ENCODE measurements at regions not wholly inside any gene's neighbourhood (a gene's known extent, or its start where the extent isn't known, plus 50 kb on each side); places are given as distances from the start of the nearest gene placed in this dataset.

DNA sequence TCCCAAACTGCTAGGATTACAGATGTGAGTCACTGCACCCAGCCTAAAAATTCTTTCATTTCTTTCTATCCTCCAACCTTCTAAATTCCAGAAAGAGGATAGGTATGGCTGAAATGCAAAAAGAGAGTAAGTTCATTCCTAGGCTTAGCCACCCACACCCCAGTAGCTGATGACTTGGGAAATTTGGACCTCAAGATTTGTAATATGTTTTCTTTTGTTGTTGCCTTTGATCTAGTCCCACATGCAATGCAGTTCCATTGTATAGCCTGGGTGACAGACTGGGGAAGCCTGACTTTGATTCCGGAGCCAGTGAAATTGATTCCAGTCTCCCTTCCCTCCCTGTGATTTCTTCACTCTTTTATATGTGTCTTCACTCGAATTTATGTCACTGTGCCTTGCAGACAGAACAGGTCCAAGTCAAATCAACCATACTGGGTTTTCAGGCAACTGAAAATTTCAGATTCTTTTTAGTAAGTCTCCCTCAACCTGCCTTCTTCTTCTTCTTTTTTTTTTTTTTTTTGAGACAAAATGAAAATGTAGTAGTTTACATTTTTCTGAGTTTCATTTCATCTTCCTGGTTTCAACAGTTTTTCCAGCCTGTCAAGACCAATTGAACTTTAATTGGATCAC is 176.2 kb upstream of the RBPJ start:
- ChIA-PET CTCF (interaction anchor here (1.4 to 1.6 kb wide), 2 partner anchors 9 to 115 kb away, joined by 3 to 4 read pairs; no protein-coding TSS in a partner anchor), POLR2A (no interaction called here)
- TF ChIP-seq, protein P1, sequence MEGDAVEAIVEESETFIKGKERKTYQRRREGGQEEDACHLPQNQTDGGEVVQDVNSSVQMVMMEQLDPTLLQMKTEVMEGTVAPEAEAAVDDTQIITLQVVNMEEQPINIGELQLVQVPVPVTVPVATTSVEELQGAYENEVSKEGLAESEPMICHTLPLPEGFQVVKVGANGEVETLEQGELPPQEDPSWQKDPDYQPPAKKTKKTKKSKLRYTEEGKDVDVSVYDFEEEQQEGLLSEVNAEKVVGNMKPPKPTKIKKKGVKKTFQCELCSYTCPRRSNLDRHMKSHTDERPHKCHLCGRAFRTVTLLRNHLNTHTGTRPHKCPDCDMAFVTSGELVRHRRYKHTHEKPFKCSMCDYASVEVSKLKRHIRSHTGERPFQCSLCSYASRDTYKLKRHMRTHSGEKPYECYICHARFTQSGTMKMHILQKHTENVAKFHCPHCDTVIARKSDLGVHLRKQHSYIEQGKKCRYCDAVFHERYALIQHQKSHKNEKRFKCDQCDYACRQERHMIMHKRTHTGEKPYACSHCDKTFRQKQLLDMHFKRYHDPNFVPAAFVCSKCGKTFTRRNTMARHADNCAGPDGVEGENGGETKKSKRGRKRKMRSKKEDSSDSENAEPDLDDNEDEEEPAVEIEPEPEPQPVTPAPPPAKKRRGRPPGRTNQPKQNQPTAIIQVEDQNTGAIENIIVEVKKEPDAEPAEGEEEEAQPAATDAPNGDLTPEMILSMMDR (IDR thresholded peaks at IDR 0.05; ENCODE audit: insufficient read depth, low read depth, low read length) = no peak
- no peaks in the 10 kb centered on the region for H3K27me3 ChIP-seq (ENCODE audit: control insufficient read depth, insufficient read depth, low read length)
- DNase-seq (ENCODE audit: low read depth) = no peak
- no peak overlapping the region for H3K4me3 ChIP-seq (ENCODE audit: low read depth, low read length)
- H3K36me3 ChIP-seq (ENCODE audit: control insufficient read depth, insufficient read depth, low read length) = no peaks in the 10 kb centered on the region

GRCh38 chr4:26145212-26145611 is 175.6 kb upstream of the RBPJ start:
- no peak for DNase-seq (ENCODE audit: low read depth)
- CTCF ChIA-PET = interaction anchor here (1.6 kb wide), 1 partner anchor 9 kb away, joined by 3 read pairs; no protein-coding TSS in a partner anchor
- no peaks in the 10 kb centered on the region for H3K36me3 ChIP-seq (ENCODE audit: control insufficient read depth, insufficient read depth, low read length)
- TF ChIP-seq, protein P1 (IDR thresholded peaks at IDR 0.05; ENCODE audit: insufficient read depth, low read depth, low read length) = no peak
- POLR2A ChIA-PET = no interaction called here
- H3K4me3 ChIP-seq (ENCODE audit: low read depth, low read length) = no peak overlapping the region
- H3K27me3 ChIP-seq (ENCODE audit: control insufficient read depth, insufficient read depth, low read length) = no peaks in the 10 kb centered on the region

- CTCF ChIA-PET = no interaction called here
- no peaks in the 10 kb centered on the region for H3K27me3 ChIP-seq (ENCODE audit: control insufficient read depth, insufficient read depth, low read length)
- H3K4me3 ChIP-seq (ENCODE audit: low read depth, low read length) = no peak overlapping the region
- no peak for DNase-seq (ENCODE audit: low read depth)
- no peaks in the 10 kb centered on the region for H3K36me3 ChIP-seq (ENCODE audit: control insufficient read depth, insufficient read depth, low read length)
- POLR2A ChIA-PET = no interaction called here
- TF ChIP-seq, protein P1 (IDR thresholded peaks at IDR 0.05; ENCODE audit: insufficient read depth, low read depth, low read length) = no peak
Measured at GRCh38 chr4:26148927-26149326, 171.9 kb upstream of the RBPJ start.

- DNase-seq (ENCODE audit: low read depth) = no peak
- CTCF ChIA-PET = interaction anchor here (1.3 kb wide), 1 partner anchor 68 kb away, joined by 3 read pairs; no protein-coding TSS in a partner anchor
- POLR2A ChIA-PET = no interaction called here
- Histone ChIP-seq H3K27me3 (ENCODE audit: control insufficient read depth, insufficient read depth, low read length) (no peaks in the 10 kb centered on the region), H3K36me3 (ENCODE audit: control insufficient read depth, insufficient read depth, low read length) (no peaks in the 10 kb centered on the region), H3K4me3 (ENCODE audit: low read depth, low read length) (no peak overlapping the region)
- TF ChIP-seq, protein P1 (IDR thresholded peaks at IDR 0.05; ENCODE audit: insufficient read depth, low read depth, low read length) = no peak
Measured at GRCh38 chr4:26150948-26151347, 169.9 kb upstream of the RBPJ start.

- CTCF ChIA-PET = no interaction called here
Measured at GRCh38 chr4:26151615-26152014, 169.2 kb upstream of the RBPJ start.

More at GRCh38 chr4:26151615-26152014, 169.2 kb upstream of the RBPJ start:
- no peak overlapping the region for H3K4me3 ChIP-seq (ENCODE audit: low read depth, low read length)
- POLR2A ChIA-PET = interaction anchor here (0.6 kb wide), 1 partner anchor 11 kb away, joined by 3 read pairs; no protein-coding TSS in a partner anchor
- H3K27me3 ChIP-seq (ENCODE audit: control insufficient read depth, insufficient read depth, low read length) = no peaks in the 10 kb centered on the region
- no peak for DNase-seq (ENCODE audit: low read depth)
- TF ChIP-seq, protein P1 (IDR thresholded peaks at IDR 0.05; ENCODE audit: insufficient read depth, low read depth, low read length) = no peak
- H3K36me3 ChIP-seq (ENCODE audit: control insufficient read depth, insufficient read depth, low read length) = no peaks in the 10 kb centered on the region
